ENCODE measurements at regions not wholly inside any gene's neighbourhood (a gene's known extent, or its start where the extent isn't known, plus 50 kb on each side); places are given as distances from the start of the nearest gene placed in this dataset.

DNA sequence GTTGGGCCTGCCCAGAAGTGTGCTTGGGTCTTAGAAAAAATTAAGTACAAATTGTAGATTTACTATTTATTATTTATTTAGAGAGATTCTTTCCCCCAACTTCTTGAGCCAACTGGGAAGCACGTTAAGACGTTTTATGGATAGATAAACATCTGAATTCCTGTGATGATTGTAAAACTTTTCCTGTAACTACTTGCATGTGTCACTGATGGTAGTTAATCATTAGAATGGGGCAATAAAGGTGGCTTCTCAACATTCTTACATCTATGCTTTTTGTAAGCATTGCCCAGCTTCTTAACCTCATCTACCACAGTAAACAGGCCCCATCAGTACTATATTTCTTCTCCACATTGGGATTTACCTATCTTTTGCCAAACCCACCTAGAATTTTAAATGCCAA is 559.8 kb downstream of the LMO4 start:
- DNase-seq, result no peak

- DNase-seq, result no peak
Measured at GRCh38 chr1:87894062-87894461, 565.4 kb downstream of the LMO4 start.

DNA sequence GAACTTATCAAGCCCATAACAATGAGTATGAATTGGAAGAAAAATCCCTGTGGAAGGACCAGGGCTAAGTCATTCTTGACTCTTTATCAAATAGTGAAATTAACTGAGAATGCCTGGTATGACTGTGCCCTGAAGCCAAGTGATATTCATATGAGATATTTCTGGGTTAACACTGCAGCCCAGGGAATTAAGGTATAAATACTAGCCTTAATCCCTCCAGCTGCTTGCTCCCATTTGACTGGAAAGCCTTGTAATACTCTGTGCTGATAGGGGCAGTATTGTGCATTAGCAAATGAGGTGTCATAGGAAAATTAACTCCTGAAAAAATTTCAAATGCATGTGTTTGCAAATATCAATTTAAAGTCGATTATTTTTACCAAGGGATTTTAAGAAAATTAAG is 568.8 kb downstream of the LMO4 start:
- DNase-seq, result no peak

DNA sequence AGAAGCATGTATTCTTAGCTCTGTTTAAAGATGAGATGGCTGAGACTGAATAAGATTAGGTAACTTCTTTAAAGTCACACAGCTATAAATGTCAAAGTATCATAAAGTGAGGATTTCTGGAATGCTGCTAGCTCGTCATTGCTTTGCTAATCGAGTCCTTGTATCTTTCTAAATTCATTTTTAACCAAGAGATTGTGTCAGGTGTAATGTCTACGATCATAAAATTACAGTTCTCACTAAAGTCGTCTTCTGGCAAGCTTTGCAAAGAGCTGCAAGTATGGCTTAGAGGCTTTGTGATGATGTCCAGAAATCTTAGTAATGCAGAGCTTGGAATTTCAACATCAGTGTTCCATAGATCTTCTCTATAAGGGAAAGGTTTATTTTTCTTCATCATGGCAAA is 569.8 kb downstream of the LMO4 start:
- DNase-seq, result no peak

DNA sequence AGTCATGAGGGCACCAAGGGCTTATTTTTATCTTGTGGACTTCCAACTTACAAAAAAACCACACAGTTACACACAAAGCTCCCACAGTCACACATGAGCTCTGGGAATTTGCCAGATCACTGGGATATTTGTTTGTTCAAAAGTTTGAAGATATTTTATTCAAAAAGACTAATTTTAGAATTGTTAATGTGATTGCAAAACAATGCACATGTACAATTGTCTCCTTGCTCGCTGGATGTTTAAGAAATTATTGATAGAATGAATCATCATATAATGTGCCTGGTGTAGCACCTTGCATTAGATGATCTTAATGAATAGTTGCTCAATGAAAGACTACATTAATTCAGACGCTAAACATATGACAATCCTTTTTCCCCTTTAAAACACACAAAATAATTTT is 570.3 kb downstream of the LMO4 start:
- DNase-seq, result no peak

- DNase-seq, result no peak
Measured at GRCh38 chr1:87899746-87900145, 571.1 kb downstream of the LMO4 start.

DNA sequence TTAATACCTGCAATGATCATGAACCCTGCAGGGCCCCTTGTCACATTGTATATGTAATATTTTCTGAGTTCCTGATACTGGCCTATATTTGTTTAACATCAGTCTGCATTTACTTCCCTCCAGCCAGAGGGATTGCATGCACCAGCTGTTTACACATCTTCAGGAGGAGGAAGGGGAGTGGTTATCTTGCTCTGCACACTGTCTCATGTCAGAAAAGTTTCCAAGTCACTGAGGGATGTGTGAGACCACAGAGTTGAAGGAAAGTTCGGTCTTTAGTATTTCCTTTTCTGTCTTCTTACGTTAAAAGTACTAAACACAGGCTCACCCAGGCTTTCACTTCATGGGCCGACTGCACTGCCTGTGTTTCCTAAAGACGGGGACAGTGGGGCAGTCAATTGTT is 574.1 kb downstream of the LMO4 start:
- DNase-seq, result no peak

DNA sequence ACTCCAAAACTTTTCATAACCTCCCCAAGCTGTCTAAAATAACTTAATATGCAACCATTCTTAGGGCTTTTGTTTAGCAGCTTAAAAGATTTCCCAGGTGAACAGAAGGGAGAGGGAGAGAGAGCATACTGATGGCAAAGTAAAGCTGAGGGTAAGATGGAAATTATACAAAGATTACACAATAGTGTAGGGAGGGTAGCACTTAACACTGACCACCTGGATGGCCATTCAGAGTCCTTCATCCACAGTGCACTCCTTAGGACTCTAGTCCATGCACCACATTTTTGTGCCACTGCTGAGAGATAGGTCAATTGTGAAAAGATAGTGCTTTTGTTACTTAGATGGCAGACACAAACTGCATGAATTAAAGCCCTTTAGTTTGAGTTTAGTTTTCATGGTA is 574.6 kb downstream of the LMO4 start:
- DNase-seq, result no peak

DNA sequence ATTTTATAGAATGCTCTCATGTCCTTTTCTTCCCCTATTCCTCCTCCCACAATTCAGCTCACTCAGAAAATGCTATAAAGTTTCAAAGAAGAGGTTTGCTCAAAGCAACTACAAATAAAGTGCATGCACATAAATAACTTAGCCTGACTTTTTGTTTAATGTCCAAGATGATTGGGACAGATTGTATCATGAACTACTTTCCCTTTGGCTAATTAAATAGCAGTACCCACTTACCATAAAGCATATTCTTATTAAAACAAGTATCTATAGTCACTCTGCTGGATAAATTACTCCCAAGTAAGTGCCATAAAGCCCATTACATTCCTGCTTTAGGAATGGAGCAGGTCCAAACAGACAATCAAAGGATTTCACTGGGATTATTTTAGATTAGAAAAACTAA is 576.0 kb downstream of the LMO4 start:
- DNase-seq, result no peak

DNA sequence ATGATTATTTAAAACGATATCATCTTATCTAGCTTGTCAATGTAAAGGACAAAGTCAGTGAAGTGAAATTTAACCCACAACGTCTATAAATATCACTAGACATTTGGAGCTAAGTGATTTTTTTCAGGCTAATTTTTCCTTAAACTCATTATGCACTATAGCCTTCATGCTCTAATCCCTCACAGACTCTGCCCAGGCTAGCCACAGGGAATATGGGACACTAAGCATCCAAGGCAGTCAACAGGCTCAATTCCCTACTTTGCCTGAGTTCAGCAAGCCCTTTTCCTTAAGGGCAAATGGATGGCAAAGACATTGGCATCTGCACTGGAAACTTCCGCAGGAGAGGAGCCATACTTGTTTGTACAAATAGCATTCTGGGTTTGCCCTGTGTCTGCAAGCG is 577.0 kb downstream of the LMO4 start:
- no peak for DNase-seq

GRCh38 chr1:87906078-87906477 is 577.4 kb downstream of the LMO4 start:
- DNase-seq, result no peak

DNA sequence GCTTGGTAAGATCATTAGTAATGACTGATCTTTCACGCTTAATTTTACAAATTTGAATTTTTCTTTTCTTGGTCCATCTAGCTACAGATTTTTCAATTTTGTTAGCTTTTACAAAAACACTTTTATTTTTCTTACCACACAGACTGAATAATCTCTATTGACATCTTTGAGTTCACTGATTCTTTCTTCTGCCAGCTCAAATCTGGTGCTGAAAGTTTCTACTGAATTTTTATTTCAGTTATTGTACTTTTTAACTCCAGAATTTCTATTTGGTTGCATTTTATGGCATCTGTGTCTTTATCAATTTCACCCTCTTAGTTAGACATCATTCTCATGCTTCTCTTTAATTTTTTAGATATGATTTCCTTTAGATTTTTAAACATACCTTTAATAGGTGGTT is 584.7 kb downstream of the LMO4 start:
- DNase-seq, result no peak

DNA sequence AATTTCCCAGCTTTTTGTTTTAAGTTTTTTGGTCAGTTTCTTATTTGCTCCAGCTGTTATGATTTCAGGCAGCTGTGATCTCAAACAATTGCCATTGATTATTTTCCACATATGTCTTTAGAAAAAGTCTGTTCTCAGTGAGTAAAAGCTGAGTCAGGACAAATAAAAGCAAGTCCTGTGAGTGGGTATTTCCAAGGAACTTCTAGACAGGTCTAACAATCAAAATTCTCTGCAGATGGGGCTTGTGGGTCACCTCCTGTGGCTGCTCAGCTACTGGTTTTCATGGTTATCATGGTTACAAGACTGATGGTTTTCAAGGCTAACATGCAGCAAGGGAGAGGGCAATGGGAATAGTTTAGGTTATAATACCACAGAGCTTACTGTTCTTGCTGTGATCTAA is 585.7 kb downstream of the LMO4 start:
- no peak for DNase-seq

GRCh38 chr1:87915771-87916170 is 587.1 kb downstream of the LMO4 start:
- no peak for DNase-seq

DNA sequence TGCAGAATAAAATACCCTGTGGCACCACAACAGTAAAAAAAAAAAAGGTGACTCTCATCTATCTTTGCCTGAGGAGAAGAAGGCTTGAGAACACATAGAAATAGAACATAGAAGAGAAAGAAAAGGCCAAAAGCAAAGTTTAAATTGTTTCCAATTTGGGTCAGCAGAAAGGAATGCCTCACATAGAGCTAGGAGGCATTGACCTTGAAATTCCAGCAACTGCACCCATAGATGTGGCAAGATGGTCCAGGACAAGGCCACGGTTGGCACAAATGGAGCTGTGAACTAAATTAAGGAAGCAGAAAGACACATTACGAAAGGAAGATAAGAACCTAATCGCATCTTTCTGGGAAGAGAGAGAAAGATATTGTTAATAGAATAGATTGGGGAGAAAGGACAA is 588.3 kb downstream of the LMO4 start:
- DNase-seq, result no peak

DNA sequence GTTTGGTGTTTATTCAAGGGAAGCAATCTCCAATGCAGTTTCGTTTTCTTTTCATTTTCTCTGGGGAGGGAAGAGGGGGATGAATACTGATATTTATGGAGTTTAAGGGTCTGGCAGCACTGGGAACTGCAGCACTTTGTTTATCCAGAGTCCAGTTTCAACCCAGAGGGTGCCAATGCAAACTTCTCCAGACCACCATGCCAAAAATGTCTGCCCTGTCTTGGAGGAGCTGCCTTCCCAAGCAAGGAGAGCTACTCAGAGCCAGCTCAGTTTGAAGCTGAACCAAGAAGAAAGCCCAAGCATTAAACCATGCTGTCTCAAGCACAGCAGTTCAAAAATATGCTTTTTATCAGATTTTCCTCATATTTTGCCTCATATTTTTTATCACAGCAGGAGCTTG is 589.7 kb downstream of the LMO4 start:
- DNase-seq, result no peak

GRCh38 chr1:87922885-87923284 is 594.2 kb downstream of the LMO4 start:
- no peak for DNase-seq

- DNase-seq, result no peak
Measured at GRCh38 chr1:87926131-87926830, 597.6 kb downstream of the LMO4 start.

- DNase-seq, result no peak
Measured at GRCh38 chr1:87926921-87927320, 598.2 kb downstream of the LMO4 start.

- DNase-seq, result no peak
Measured at GRCh38 chr1:87927391-87928280, 599.0 kb downstream of the LMO4 start.

GRCh38 chr1:87928623-87929022 is 599.9 kb downstream of the LMO4 start:
- no peak for DNase-seq

GRCh38 chr1:87929906-87930305 is 601.2 kb downstream of the LMO4 start:
- no peak for DNase-seq

GRCh38 chr1:87930796-87931195 is 602.1 kb downstream of the LMO4 start:
- DNase-seq, result no peak

DNA sequence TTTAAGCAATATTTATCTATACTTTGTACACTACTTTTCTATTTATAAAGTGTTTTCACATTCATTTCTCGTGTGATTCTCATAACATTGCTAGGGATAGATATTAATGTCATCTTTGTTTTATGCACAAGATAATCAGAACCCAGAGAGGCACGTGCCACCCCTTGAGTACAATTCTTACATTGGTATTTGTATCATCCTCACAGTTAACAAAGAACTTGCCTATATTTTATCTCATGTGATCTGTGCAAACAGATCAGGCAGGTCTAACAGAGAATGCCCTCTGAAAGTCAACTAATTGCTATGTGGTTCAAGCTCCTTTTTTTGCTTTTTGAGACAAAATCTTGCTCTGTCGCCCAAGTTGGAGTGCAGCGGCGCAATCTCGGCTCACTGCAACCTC is 604.5 kb downstream of the LMO4 start:
- no peak for DNase-seq

- no peak for DNase-seq
Measured at GRCh38 chr1:87935130-87935529, 606.5 kb downstream of the LMO4 start.

All from NCI-H2227 treated with DMSO at 0.1 percent for 48 hours (cell line).